ENCODE measurements at regions not wholly inside any gene's neighbourhood (a gene's known extent, or its start where the extent isn't known, plus 50 kb on each side); places are given as distances from the start of the nearest gene placed in this dataset.
A peak's percentile ranks its signal among the peaks of the same experiment; 100 is the strongest.

DNA sequence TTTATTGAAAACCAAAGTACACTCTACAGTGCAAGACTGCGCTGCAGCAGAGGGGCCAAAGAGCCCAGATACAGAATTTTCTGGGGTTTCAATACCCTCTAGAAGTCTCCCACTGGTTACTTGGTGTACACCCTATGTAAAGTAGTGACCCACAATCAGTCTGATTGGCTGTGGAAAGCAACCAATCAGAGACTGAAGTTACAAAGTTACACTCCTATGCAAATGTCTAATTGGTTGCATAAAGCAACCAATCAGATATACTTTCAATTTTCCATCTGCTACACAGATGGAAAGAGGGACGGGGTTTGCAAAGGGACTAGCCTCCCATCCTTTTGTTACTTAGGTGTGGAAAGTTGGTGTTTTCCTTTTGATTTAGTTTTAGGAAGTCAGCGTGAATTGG, 198.9 kb upstream of the SH3BP4 start:
- no peak overlapping the region for H3K4me2 ChIP-seq (ENCODE audit: low read depth, low read length, poor library complexity, severe bottlenecking)
- H4K20me1 ChIP-seq (ENCODE audit: insufficient read depth, low read length, poor library complexity, severe bottlenecking): no peaks in the 10 kb centered on the region
- no peaks in the 10 kb centered on the region for H3K9me2 ChIP-seq (replicated peaks; ENCODE audit: low read depth, low read length)
- no peak overlapping the region for H3K4me3 ChIP-seq (ENCODE audit: low read length, poor library complexity, severe bottlenecking)
- H3K4me1 ChIP-seq (ENCODE audit: insufficient read depth, low read length, poor library complexity, severe bottlenecking): no peaks in the 10 kb centered on the region
- H3K9me3 ChIP-seq (ENCODE audit: insufficient read depth, low read depth, low read length): no peaks in the 10 kb centered on the region
- H3K27me3 ChIP-seq (ENCODE audit: insufficient read depth, low read length, poor library complexity, severe bottlenecking): no peaks in the 10 kb centered on the region
- H2AFZ ChIP-seq (ENCODE audit: low read length): no peak overlapping the region
- no peak overlapping the region for H3K9ac ChIP-seq (ENCODE audit: low read depth, low read length, poor library complexity, severe bottlenecking)
- TF ChIP-seq, protein P1, sequence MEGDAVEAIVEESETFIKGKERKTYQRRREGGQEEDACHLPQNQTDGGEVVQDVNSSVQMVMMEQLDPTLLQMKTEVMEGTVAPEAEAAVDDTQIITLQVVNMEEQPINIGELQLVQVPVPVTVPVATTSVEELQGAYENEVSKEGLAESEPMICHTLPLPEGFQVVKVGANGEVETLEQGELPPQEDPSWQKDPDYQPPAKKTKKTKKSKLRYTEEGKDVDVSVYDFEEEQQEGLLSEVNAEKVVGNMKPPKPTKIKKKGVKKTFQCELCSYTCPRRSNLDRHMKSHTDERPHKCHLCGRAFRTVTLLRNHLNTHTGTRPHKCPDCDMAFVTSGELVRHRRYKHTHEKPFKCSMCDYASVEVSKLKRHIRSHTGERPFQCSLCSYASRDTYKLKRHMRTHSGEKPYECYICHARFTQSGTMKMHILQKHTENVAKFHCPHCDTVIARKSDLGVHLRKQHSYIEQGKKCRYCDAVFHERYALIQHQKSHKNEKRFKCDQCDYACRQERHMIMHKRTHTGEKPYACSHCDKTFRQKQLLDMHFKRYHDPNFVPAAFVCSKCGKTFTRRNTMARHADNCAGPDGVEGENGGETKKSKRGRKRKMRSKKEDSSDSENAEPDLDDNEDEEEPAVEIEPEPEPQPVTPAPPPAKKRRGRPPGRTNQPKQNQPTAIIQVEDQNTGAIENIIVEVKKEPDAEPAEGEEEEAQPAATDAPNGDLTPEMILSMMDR (conservative IDR thresholded peaks at IDR 0.05; ENCODE audit: low read length): no peak
- TF ChIP-seq EZH2phosphoT487 (IDR thresholded peaks at IDR 0.05; ENCODE audit: borderline replicate concordance): no peak
- H3K36me3 ChIP-seq (ENCODE audit: insufficient read depth, low read length): no peaks in the 10 kb centered on the region
- H3K79me2 ChIP-seq (ENCODE audit: insufficient read depth, low read length): no peaks in the 10 kb centered on the region
- H3F3A ChIP-seq (ENCODE audit: low read depth): no peaks in the 10 kb centered on the region

DNA sequence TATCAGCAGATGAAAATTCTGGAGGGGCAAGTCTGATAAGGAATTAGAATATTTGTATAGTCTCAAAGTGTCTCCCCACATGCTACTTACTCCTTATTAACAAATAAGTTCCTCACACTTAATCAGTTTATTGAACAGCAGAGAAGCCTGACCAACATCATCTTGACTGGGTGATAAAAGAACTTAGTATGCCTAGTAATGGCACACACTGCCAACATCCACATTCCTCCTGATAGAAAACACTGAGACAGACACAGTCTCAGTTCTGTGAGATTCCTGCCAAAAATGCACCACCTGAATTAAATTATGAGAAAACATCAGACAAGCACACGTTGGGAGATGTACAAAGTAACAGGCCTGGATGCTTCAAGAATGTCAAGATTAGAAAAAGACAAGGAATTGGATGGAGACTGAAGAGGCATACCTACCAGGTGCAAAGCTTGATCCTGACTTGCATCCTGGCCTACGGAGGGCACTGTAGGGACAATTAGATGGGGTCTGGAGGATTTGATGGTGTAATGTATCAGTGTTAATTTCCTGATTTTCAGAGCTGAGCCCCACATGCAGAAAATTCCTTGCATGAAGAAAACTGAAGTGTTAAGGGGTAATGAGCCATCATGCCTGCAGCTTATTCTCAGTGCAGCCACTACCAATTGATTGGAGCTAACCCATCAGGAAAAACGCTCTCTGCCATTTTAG, 200.4 kb upstream of the SH3BP4 start:
- H3K4me2 ChIP-seq (ENCODE audit: low read depth, low read length, poor library complexity, severe bottlenecking): no peak overlapping the region
- no peaks in the 10 kb centered on the region for H3F3A ChIP-seq (ENCODE audit: low read depth)
- H4K20me1 ChIP-seq (ENCODE audit: insufficient read depth, low read length, poor library complexity, severe bottlenecking): no peaks in the 10 kb centered on the region
- H3K9me2 ChIP-seq (replicated peaks; ENCODE audit: low read depth, low read length): no peaks in the 10 kb centered on the region
- no peaks in the 10 kb centered on the region for H3K36me3 ChIP-seq (ENCODE audit: insufficient read depth, low read length)
- no peak overlapping the region for H3K9ac ChIP-seq (ENCODE audit: low read depth, low read length, poor library complexity, severe bottlenecking)
- H2AFZ ChIP-seq (ENCODE audit: low read length): no peak overlapping the region
- H3K9me3 ChIP-seq (ENCODE audit: insufficient read depth, low read depth, low read length): no peaks in the 10 kb centered on the region; the same call in 1 of the 2 replicates
- H3K4me3 ChIP-seq (ENCODE audit: low read length, poor library complexity, severe bottlenecking): no peak overlapping the region
- H3K4me1 ChIP-seq (ENCODE audit: insufficient read depth, low read length, poor library complexity, severe bottlenecking): no peaks in the 10 kb centered on the region
- no peaks in the 10 kb centered on the region for H3K27me3 ChIP-seq (ENCODE audit: insufficient read depth, low read length, poor library complexity, severe bottlenecking)
- H3K79me2 ChIP-seq (ENCODE audit: insufficient read depth, low read length): no peaks in the 10 kb centered on the region
- TF ChIP-seq, protein P1 (conservative IDR thresholded peaks at IDR 0.05; ENCODE audit: low read length): 0 out of 2 replicates have a peak, but pooled peaks have one; percentile 14
- no peak for TF ChIP-seq EZH2phosphoT487 (IDR thresholded peaks at IDR 0.05; ENCODE audit: borderline replicate concordance)

DNA sequence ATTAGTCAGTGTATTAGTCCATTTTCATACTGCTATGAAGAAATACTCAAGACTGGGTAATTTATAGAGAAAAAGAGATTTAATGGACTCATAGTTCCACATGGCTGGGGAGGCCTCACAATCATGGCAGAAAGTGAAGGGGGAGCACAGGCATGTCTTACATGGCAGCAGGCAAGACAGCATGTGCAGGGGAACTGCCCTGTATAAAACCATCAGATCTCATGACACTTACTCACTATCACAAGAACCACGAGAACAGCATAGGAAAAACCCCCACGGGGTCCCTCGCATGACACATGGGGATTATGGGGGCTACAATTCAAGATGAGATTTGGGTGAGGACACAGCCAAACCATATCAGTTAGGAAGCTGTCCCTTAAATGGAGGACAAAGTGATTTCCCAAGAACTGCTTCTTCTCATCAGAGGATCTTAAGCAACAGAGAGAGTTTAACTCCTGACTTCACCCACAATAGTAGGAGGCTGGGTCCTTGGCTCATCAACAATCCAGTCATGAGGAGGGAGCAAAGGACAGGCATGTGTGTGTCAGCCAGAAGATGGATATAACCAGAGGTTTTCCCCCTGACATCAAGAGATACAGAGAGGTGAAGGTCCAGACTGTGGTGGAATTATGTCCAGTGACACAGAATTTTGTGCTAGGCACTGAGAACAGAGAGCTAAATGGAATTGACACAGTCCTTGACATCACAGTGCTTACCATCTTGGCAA, 203.8 kb upstream of the SH3BP4 start:
- no peaks in the 10 kb centered on the region for H3K27me3 ChIP-seq (ENCODE audit: insufficient read depth, low read length, poor library complexity, severe bottlenecking)
- no peaks in the 10 kb centered on the region for H3K9me2 ChIP-seq (replicated peaks; ENCODE audit: low read depth, low read length)
- H3K4me2 ChIP-seq (ENCODE audit: low read depth, low read length, poor library complexity, severe bottlenecking): no peak overlapping the region
- no peaks in the 10 kb centered on the region; the same call in 1 of the 2 replicates for H3K9me3 ChIP-seq (ENCODE audit: insufficient read depth, low read depth, low read length)
- no peaks in the 10 kb centered on the region for H3K36me3 ChIP-seq (ENCODE audit: insufficient read depth, low read length)
- no peaks in the 10 kb centered on the region for H4K20me1 ChIP-seq (ENCODE audit: insufficient read depth, low read length, poor library complexity, severe bottlenecking)
- H2AFZ ChIP-seq (ENCODE audit: low read length): no peak overlapping the region
- H3F3A ChIP-seq (ENCODE audit: low read depth): no peaks in the 10 kb centered on the region
- no peaks in the 10 kb centered on the region for H3K79me2 ChIP-seq (ENCODE audit: insufficient read depth, low read length)
- no peaks in the 10 kb centered on the region for H3K4me1 ChIP-seq (ENCODE audit: insufficient read depth, low read length, poor library complexity, severe bottlenecking)
- TF ChIP-seq, protein P1 (conservative IDR thresholded peaks at IDR 0.05; ENCODE audit: low read length): no peak
- TF ChIP-seq EZH2phosphoT487 (IDR thresholded peaks at IDR 0.05; ENCODE audit: borderline replicate concordance): no peak
- no peak overlapping the region for H3K4me3 ChIP-seq (ENCODE audit: low read length, poor library complexity, severe bottlenecking)
- H3K9ac ChIP-seq (ENCODE audit: low read depth, low read length, poor library complexity, severe bottlenecking): no peak overlapping the region

Measured in Loucy (cell line).